Suprapubic skin (tissue), 4 donors: ENCODE measurements at regions not wholly inside any gene's neighbourhood (a gene's known extent, or its start where the extent isn't known, plus 50 kb on each side); places are given as distances from the start of the nearest gene placed in this dataset.

Experiments used
- CTCF ChIP-seq, 2 donors: fragments of 200-600 bp in 1 of 2; fragments of 450-650 bp in 1 of 2; sonication (generic) in 1 of 2; IDR thresholded peaks; one replicate each; pipeline ENCODE4 v1.5.1; 2016 to 2019; ENCODE audit warnings: antibody characterized with exemption in 2 of 2, mild to moderate bottlenecking in 1 of 2, moderate library complexity in 1 of 2
- EP300 ChIP-seq: sonication (generic); formaldehyde crosslinking; IDR thresholded peaks from one replicate; pipeline ENCODE4 v1.6.1; 2017; ENCODE audit warnings: antibody characterized with exemption
- POLR2A ChIP-seq, 2 donors: fragments of 450-650 bp; IDR thresholded peaks; one replicate each; pipeline ENCODE4 v1.6.1; 2017; ENCODE audit warnings: antibody characterized with exemption in 2 of 2, mild to moderate bottlenecking in 2 of 2, moderate library complexity in 2 of 2
- POLR2AphosphoS5 ChIP-seq, 3 donors: sonication (generic); formaldehyde crosslinking; IDR thresholded peaks; one replicate each; pipeline ENCODE4 v1.6.1; 2017; ENCODE audit warnings: antibody characterized with exemption in 3 of 3

- TF ChIP-seq CTCF (IDR thresholded peaks at IDR 0.05) (no peak), POLR2AphosphoS5 (IDR thresholded peaks at IDR 0.05) (no peak), EP300 (no peak), POLR2A (IDR thresholded peaks at IDR 0.05) (no peak)
Observed at GRCh38 chr4:38590046-38590445, 74.0 kb upstream of the KLF3 start.
